GM21825 (cell line): ENCODE measurements at regions not wholly inside any gene's neighbourhood (a gene's known extent, or its start where the extent isn't known, plus 50 kb on each side); places are given as distances from the start of the nearest gene placed in this dataset.
"Not testable (repeated sequence)": the region's sequence is repeated elsewhere in the genome, so short reads cannot be mapped to it uniquely, and the experiment has no call there.

Experiments
- ATAC-seq: cut with Tn5 transposase; IDR thresholded peaks from one replicate; pipeline ENCODE4 v1.9.1; 2021; ENCODE audit warnings: mild to moderate bottlenecking, moderate library complexity; ENCODE audit not compliant: unreplicated experiment

DNA sequence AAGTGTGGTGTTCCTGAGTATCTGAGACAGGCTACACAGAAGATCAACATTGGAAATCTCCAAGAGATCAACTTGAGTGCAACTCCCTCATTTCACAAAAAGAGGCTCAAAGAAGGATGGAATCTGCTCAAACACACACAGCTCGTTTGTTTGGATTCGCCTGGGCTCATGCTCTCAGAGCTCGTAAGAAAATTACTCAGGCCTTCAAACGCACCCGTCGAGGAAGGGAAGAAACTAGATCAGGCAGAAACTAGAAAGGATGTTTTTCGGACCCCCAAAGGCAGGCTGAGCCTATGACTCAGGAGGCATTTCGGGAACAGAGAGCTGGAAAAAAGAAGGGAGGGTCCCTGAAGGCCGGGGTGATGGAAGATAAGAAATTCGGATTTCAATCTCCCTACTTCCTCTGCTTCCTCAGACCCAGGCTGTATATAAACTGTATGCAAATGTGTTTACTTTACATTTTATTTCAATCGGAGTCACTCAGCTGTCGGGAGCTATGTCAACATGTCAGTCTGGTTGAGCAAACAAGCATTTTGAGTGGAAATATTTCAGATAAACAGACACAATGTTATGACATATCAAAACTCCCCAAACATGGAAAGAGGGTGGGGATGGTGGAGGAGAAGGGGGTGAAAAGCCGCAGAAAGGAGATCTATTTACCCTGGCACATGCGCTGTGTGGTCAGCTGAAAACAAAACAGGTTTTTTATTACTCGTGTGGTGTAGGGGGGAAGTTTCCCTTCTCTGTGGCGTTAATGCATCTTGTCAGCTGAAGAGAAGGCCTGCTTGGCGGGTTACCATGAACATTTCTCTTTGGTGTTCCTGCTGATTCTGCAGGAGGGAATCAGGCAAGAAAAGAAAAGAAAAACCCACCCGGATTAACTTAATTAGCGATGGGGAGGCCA, 129.1 kb upstream of the TBX3 start:
- ATAC-seq, result no peak

DNA sequence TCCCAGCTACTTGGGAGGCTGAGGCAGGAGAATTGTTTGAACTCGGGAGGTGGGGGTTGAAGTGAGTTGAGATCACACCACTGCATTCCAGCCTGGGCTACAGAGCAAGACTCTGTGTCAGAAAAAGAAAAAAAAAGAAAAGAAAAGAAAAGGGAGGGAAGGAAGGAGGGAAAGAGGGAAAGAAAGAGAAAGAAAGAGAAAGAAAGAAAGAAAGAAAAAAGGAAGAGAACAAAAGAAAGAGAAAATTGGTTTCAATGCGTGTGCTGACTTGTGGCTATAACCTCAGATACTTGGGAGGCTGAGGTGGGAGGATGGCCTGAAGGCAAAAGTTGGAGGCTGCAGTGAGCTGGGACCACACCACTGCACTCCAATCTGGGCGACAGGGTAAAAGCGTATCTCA, 128.4 kb upstream of the TBX3 start:
- no peak for ATAC-seq

DNA sequence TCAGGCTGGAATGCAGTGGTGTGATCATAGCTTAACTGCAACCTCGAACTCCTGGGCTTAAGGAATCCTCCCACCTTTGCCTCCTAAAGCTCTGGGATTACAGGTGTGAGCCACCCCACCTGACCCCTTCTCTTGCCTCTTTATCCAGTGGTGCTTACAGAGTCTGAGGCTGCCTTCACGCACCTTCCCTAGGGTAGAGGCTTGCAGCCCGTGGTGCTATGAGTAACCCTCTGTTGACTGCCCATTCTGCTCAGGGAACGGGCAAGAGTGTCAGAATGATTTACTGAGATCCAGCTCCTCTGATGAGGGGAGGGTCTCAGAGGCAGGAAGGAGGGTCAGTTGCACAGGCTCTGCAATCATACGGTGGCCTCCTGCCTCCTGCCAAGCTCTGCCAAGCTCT, 125.1 kb upstream of the TBX3 start:
- ATAC-seq, result no peak

DNA sequence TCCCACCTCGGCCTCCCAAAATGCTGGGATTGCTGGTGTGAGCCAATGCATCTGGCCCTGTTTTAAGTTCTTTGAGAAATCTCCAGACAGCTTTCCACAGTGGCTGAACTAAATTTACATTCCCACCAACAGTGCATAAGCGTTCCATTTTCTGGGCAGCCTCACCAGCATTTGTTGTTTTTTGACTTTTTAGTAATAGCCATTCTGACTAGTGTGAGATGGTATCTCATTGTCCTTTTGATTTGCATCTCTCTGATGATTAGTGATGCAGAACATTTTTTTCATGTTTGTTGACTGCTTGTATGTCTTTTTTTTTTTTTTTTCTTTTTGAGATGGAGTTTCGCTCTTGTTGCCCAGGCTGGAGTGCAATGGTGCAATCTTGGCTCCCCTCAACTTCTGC, 117.4 kb upstream of the TBX3 start:
- not testable (repeated sequence) for ATAC-seq

DNA sequence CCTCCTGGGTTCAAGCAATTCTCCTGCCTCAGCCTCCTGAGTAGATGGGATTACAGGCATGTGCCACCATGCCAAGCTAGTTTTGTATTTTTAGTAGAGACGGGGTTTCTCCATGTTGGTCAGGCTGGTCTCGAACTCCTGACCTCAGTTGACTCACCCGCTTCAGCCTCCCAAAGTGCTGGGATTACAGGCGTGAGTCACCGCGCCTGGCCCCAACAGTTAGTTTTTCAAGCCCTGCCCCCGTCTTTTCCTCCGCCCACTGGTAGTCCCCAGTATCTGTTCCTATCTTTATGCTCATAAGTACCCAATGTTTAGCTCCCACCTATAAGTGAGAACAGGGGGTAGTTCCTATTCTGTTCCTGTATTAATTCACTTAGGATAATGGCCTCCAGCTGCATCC, 116.6 kb upstream of the TBX3 start:
- not testable (repeated sequence) for ATAC-seq

DNA sequence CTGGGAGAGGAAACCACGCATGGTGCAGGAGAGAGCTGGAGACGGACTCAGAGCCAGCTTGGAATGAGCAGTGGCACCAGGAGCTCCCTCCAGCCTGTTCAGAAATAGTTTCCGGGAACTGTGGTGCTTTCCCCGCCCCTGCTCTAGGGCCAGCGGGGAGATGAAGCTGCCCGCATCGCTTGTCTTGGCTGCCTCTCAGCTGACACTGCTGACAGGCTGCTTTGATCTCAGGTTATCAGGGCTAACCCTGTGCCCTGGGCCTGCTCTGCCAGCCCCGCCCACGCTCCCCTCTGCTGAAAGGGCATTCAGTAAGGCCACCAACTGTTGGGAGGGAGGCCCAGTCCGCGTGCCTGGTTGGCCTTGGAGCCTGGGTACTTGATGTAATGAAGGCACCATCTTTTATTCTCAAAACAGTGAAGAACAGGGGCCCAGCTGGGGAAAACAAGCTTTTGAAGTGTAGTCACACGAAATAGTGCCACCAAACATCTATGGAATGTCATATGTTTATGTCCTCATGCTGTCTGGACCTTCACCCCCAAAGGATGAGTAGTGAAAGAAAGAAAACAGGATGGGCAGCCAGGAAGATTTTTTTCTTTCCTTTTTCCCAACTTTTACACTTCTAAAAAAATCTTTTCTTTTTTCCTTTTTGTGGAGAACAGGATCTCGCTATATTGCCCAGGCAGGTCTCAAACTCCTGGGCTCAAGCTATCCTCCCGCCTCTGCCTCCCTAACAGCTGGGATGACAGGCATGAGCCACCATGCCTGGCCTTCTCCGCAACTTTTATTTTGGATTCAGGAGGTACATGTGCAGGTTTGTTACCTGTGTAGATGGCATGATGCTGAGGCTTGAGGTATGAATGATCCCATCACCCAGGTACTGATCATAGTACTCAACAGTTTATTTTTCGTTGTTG, 115.9 kb upstream of the TBX3 start:
- no peak for ATAC-seq

DNA sequence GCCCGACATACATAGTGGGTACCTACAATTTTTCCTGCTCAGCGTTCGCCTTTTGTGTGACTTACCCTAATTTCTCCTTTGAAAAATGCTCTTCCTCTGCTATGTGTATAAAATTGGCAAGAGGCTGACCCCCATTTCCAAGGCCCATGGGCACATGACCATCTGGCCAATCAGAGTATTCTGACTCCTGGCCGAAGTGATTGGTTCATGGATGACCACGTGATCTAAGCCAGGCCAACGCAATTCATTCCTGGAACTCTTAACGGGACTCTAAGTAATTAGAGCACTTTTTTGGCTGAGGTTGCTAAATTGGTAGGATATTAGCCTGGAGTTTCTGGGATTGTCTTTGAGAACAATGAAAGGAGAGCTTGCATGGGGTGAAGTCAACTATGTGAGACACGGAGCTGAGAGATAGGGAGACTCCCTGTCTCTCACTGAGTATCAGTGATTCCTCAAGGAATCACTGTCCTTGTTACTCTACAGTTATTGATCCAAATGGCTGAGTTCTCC, 110.1 kb upstream of the TBX3 start:
- ATAC-seq, result no peak

DNA sequence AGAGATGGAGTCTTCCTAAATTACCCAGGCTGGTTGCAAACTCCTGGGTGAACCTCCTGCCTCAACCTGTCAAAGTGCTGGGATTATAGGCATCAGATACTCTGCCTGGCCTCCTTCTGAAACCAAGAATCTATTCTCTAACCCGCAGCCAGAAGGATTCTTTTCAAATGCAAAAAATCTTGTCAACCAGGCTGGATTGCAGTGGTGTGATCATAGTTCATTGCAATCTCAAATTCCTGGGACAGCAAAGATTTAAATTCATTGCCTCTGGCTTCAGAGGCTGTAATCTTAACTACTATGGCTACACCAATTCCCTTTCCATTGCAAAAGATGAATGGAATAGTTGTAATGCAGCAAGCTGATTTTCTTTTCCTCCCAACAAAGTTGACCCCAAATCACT, 106.3 kb upstream of the TBX3 start:
- ATAC-seq, result no peak

DNA sequence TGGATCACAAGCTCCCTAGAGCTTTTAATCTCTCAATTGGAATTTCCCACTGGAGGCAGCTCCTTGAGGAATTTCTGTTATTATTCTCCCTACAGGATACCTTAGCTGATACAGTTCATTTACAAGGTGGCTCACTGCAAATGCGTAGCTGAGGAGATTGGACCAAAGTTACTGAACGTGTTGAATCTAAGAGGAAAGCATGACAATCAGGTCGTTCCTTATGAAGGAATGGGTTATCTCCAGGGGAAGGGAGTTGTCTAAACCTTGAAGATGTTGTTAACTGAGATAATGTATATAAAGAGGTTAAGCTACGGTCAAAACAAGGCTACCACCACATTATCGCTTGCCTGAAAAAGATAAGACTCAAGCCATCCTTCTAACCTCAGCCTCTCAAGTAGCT, 105.8 kb upstream of the TBX3 start:
- no peak for ATAC-seq

DNA sequence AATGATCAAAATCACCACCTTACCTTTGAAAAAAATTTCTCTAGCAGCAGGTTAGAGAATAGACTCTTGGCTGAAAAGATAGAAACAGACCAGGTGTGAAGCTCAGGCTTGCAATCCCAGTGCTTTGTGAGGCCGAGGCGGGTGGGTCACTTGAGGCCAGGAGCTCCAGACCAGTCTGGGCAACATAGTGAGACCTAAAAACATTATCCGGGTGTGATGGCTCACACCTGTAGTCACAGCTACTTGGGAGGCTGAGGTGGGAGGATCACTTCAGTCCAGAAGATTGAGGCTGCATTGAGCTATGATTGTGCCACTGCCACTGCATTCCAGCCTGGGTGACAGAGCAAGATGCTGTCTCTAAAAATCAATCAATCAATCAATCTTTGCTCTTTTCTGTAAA, 105.3 kb upstream of the TBX3 start:
- ATAC-seq, result no peak

DNA sequence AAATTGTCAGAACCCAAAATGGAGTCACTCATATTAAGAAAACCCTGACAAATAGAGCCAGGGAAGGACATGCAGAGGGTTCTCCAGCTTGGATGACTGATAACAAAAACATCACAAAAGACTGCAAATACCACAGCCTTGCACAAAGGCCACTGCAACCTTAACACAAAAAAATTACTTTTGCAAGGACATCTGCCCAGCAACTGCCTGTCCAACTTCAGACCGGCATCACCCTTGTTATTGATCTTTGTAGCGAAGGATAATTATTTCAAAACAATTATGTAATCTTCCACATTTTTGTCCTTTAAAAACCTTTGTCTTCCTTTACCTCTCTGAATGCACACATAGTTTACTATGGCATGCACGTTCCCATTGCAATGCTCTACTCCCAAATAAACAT, 100.6 kb upstream of the TBX3 start:
- no peak for ATAC-seq

DNA sequence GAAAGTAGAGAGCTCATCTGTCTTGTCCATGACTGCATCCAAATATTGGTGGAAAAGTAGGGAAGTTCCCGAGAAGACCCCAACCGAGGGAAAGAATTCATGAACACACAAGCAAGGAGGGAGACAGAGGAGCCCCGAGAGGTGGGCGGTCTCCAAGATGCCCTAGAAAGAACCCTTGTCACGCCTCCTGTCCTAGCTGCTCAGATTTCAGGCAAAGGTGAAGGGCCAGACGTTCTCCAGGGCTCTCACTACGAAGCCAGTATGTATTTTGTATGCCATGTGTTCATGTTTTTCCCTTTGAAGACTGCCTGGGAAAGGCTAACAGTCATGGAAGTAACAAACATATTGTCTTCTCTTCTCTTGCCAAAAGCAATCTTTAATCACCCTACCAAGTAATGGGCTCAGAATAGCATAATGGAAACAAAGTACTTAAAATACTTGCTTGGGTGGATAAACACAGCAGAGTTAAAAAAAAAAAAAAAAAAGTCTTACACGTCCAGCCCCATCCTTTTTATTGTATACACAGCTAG, 99.2 kb upstream of the TBX3 start:
- ATAC-seq, result no peak

DNA sequence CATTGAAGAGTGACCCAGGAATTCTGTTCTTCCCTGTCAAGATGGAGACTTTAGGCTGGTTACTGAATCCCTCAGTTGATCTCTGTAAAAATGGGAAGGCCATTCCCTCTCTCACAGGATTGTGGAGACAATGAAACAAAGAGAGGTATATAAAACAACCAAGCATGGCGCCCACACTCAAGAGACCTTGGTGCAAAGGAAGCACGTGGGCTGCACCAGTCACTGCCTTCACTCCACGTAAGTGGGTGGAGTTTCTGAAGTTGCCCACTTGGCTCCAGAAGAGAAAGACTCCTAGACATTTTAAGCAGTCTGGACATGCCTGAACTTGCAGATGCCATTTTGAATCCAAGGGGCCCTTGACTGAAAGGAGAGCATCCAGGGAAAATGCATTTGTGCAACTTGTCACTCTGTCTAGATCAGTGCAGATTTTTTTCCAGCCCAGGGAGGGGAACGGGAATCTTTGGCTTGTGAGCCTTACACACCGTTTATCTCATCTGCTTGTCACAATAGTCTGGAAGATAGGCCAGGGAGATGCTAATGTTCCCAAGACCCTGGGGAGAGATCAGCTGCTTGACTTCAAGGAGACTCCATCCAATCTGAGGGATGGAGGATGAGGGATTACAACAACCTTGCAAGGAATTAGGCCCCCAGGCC, 96.9 kb upstream of the TBX3 start:
- ATAC-seq, result no peak

DNA sequence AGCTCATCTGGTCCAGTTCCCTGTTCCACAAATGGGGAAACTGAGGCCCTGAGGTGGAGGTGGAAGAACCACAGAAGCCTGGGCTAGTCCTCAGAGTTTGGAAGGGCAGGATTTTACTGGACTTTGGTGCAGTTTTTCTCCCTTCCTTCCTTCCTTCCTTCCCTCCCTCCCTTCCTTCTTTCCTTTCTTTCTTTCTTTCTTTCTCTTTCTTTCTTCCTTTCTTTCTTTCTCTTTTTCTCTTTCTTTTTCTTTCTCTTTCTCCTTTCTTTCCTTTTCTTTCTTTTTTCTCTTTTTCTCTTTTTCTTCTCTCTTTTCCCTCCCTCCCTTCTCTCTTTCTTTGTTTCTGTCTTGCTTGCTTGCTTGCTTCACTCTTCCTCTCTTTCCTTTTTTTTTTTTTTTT, 95.7 kb upstream of the TBX3 start:
- ATAC-seq, result no peak

DNA sequence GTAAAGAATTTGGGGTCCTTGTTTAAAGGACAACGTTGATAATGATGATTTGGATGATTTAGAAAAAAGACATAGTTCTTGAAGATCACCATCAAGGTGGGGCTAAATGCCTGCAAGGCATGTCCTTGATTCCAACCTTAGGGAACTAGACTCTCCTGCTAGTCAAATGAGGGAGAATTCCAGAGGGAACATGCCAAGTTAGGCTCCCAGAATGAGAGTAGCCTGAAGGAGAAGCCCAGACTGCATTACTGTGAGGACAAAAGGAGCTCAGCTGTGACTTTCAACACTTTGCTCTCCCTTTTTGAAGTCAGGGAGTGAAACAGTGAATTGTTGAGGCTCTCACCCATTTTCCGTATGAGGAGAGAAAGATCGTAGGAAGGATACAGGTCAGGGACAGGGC, 95.2 kb upstream of the TBX3 start:
- no peak for ATAC-seq

DNA sequence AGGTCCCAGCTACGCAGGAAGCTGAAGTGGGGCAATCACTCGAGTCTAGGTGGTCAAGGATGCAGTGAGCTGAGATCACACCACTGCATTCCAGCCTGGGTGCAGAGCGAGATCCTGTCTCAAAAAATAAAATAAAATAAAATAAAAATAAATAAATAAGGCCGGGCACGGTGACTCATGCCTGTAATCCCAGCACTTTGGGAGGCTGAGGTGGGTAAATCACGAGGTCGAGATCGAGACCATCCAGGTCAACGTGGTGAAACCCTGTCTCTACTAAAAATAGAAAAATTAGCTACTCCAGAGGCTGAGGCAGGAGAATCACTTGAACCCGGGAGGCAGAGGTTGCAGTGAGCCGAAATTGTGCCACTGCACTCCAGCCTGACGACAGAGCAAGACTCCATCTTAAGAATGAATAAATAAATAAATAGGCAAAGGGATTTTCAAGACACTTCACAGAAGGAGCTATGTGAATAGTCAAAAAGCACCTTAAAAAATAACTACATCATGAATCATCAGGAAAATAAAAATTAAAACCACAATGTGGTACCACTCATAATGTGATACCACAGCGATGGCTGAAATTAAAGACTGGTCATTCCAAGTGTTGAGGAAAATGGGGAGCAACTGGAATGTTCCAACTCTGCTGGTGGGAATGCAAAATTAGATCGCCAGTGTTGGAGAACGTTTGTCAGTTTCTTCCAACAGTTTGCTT, 92.9 kb upstream of the TBX3 start:
- no peak for ATAC-seq

DNA sequence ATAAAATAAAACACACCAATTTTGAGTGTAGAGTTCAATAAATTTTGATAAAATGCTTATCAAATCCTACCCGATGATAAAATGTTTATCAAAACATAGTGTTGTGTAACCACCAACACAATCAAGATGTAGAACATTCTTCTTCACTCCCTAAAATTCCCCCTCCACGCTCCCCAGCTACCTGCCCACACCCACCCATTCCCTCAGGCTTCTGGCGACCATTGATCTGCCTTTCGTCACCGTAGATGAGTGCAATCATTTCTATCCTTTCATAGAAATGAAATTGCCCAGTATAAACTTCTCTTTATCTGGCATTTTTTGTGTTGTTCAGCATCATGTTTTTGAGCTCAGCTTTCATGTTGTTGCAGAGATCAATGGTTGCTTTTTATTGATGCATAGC, 90.7 kb upstream of the TBX3 start:
- no peak for ATAC-seq

DNA sequence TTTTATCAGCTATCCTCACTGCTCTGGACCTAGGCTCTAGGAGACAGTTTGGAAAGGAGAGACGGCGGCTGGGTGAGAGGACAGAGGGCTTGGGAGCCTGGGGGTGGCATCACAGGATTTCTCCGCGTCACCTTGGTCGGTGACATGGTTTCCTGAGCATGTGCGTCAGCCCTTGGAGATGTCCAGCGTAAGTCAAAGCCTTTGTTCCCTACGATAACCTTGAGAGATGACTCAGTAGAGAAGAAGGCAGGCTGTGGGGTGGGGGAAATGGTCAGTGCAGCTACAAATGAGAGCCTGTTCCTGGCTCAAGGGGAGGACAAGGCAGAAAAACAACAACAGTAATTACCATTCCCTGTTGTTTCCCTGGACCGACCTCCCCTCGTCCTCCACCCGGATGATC, 90.2 kb upstream of the TBX3 start:
- no peak for ATAC-seq

DNA sequence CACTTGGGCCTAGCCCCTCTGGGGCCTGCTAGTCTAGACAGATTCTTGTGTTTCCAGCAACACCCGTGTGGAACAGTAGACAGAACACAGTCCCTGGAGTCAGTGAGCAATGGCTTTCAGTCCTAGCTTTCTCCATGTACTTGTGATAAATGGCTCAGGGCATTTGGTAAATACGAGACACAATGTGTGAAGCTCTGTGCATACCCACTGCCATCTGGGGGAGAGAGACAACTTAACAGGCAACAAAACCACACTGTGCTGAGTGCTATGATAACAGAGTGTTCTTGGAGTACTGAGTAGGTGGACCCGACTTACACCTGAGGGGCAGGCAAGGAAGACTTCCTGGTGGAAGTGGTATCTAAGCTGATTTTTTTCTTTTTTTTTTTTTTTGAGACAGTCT, 86.3 kb upstream of the TBX3 start:
- no peak for ATAC-seq

DNA sequence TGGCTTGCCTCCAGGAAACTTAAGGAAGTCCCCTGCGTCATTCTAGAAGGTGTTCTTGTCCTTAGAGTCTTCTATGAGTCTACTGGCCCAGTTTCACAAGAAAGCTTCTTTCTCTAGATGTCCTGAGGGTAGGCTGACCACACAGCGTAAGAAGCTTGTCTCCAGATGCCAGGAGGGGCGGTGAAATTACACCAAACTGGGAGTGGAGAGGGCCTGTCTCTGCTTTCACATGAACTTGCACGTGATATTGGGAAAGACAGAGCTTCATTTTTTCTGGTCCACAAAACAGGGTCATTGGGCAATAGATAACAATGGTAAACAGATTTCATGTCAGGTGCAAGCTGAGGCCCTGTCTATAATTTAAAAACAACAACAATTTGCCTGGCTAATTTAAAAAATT, 85.7 kb upstream of the TBX3 start:
- ATAC-seq, result no peak
